ENCODE measurements at regions not wholly inside any gene's neighbourhood (a gene's known extent, or its start where the extent isn't known, plus 50 kb on each side); places are given as distances from the start of the nearest gene placed in this dataset.

DNA sequence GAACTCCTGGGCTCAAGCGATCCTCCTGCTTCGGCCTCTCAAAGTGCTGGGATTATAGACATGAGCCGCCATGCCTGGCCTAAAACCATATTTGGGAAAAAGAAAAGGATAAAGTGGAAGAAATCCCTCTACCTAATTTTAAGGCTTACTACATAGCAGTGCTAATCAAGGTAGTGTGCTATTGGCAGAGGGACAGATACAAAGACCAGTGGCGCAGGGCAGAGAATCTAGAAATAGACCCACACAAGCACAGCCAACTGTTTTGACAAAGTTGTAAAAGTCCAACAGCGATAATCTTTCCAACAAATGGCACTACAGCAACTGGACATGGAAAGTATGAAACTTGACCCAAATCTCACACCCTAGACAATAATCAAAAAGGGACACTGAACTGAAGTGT lies 138.4 kb downstream of the TFCP2L1 start:
- BruUV-seq (replicated peaks) = no TSS peak
- ATAC-seq = no peak

DNA sequence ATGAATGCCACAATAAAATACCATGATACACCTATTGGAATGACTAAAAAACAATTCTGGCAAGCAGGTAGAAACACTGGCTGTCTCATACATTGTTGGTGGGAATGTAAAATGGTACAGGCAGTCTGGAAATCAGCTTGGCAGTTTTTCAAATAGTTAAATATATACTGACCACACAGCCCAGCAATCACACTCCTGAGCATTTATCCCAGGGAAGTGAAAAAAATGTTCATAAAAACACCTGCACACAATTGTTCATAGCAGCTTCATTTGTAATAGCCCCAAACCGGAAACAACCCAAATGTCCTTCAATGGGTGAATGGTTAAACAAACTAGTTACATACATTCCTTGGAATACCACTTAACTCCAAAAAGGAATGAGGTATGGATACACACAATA lies 137.2 kb downstream of the TFCP2L1 start:
- H3K4me1 ChIP-seq (ENCODE audit: insufficient read depth, low read length) = peaks cover 19% of the 10 kb centered on the region
- intact Hi-C loops (cut with micrococcal nuclease) = no loop called here
- ChIA-PET CTCF (no interaction called here), POLR2A (ENCODE audit: unreplicated experiment) (no interaction called here)
- no peaks in the 10 kb centered on the region for H4K20me1 ChIP-seq (ENCODE audit: low read length)
- no peaks in the 10 kb centered on the region for H3K36me3 ChIP-seq (ENCODE audit: low read depth, low read length)
- no peaks in the 10 kb centered on the region for H3K9me3 ChIP-seq (ENCODE audit: low read length)
- H3K27ac ChIP-seq (ENCODE audit: low read length) = no peak overlapping the region
- no peaks in the 10 kb centered on the region for H3F3A ChIP-seq (ENCODE audit: low read length, unreplicated experiment)
- no peaks in the 10 kb centered on the region for H3K79me2 ChIP-seq (ENCODE audit: low read length)
- BruUV-seq (replicated peaks) = no TSS peak
- no peak overlapping the region for H3K9ac ChIP-seq (ENCODE audit: low read length)
- TF ChIP-seq EZH2 (IDR thresholded peaks at IDR 0.05; ENCODE audit: low read length, unreplicated experiment) = no peak
- no peak for TF ChIP-seq EZH2phosphoT487 (IDR thresholded peaks at IDR 0.05; ENCODE audit: borderline replicate concordance, low read length)
- TF ChIP-seq, protein P1, sequence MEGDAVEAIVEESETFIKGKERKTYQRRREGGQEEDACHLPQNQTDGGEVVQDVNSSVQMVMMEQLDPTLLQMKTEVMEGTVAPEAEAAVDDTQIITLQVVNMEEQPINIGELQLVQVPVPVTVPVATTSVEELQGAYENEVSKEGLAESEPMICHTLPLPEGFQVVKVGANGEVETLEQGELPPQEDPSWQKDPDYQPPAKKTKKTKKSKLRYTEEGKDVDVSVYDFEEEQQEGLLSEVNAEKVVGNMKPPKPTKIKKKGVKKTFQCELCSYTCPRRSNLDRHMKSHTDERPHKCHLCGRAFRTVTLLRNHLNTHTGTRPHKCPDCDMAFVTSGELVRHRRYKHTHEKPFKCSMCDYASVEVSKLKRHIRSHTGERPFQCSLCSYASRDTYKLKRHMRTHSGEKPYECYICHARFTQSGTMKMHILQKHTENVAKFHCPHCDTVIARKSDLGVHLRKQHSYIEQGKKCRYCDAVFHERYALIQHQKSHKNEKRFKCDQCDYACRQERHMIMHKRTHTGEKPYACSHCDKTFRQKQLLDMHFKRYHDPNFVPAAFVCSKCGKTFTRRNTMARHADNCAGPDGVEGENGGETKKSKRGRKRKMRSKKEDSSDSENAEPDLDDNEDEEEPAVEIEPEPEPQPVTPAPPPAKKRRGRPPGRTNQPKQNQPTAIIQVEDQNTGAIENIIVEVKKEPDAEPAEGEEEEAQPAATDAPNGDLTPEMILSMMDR (conservative IDR thresholded peaks at IDR 0.05; ENCODE audit: low read depth, low read length) = no peak
- peak; percentile 76 for DNase-seq
- no peak overlapping the region for H2AFZ ChIP-seq (ENCODE audit: low read length)
- no peak overlapping the region for H3K4me2 ChIP-seq (ENCODE audit: low read length)
- H3K4me3 ChIP-seq (ENCODE audit: low read length) = no peak overlapping the region
- H3K9me2 ChIP-seq (replicated peaks; ENCODE audit: low read length) = no peaks in the 10 kb centered on the region
- H3K27me3 ChIP-seq (ENCODE audit: low read length) = no peaks in the 10 kb centered on the region
- ATAC-seq = no peak

More for the DNA sequence above, 138.4 kb downstream of the TFCP2L1 start:
- Histone ChIP-seq H3K9ac (ENCODE audit: low read length) (no peak overlapping the region), H3K27me3 (ENCODE audit: low read length) (no peaks in the 10 kb centered on the region), H3K9me2 (replicated peaks; ENCODE audit: low read length) (no peaks in the 10 kb centered on the region), H4K20me1 (ENCODE audit: low read length) (no peaks in the 10 kb centered on the region), H3K36me3 (ENCODE audit: low read depth, low read length) (no peaks in the 10 kb centered on the region), H2AFZ (ENCODE audit: low read length) (no peak overlapping the region), H3F3A (ENCODE audit: low read length, unreplicated experiment) (no peaks in the 10 kb centered on the region), H3K79me2 (ENCODE audit: low read length) (no peaks in the 10 kb centered on the region), H3K4me2 (ENCODE audit: low read length) (no peak overlapping the region), H3K4me1 (ENCODE audit: insufficient read depth, low read length) (peaks cover 13% of the 10 kb centered on the region), H3K4me3 (ENCODE audit: low read length) (no peak overlapping the region), H3K27ac (ENCODE audit: low read length) (no peak overlapping the region), H3K9me3 (ENCODE audit: low read length) (no peaks in the 10 kb centered on the region)
- TF ChIP-seq, protein P1 (conservative IDR thresholded peaks at IDR 0.05; ENCODE audit: low read depth, low read length) = no peak
- TF ChIP-seq EZH2 (IDR thresholded peaks at IDR 0.05; ENCODE audit: low read length, unreplicated experiment) (no peak), EZH2phosphoT487 (IDR thresholded peaks at IDR 0.05; ENCODE audit: borderline replicate concordance, low read length) (no peak)
- CTCF ChIA-PET = no interaction called here
- DNase-seq = no peak
- intact Hi-C loops (cut with micrococcal nuclease) = no loop called here
- POLR2A ChIA-PET (ENCODE audit: unreplicated experiment) = no interaction called here

DNA sequence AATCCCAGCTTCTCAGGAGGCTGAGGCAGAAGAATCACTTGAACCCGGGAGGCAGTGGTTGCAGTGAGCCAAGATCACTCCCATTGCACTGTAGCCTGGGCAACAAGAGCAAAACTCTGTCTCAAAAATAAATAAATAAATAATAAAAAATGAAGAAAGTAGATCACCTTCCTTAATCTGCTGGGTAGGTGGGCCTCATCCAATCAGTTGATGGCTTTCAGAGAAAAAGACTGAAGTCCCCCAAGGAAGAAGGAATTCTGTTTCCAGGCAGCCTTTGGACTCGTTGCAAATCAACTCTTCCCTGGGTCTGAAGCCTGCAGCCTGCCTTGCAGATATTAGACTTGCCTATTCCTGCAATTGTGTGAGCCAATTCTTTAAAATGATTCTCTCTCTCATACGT lies 136.5 kb downstream of the TFCP2L1 start:
- POLR2A ChIA-PET (ENCODE audit: unreplicated experiment) = no interaction called here
- TF ChIP-seq EZH2phosphoT487 (IDR thresholded peaks at IDR 0.05; ENCODE audit: borderline replicate concordance, low read length) = no peak
- no peak for TF ChIP-seq EZH2 (IDR thresholded peaks at IDR 0.05; ENCODE audit: low read length, unreplicated experiment)
- TF ChIP-seq, protein P1 (conservative IDR thresholded peaks at IDR 0.05; ENCODE audit: low read depth, low read length) = no peak
- H3K4me1 ChIP-seq (ENCODE audit: insufficient read depth, low read length) = peaks cover 19% of the 10 kb centered on the region
- no peaks in the 10 kb centered on the region for H3K9me2 ChIP-seq (replicated peaks; ENCODE audit: low read length)
- intact Hi-C loops (cut with micrococcal nuclease) = no loop called here
- CTCF ChIA-PET = no interaction called here
- no peaks in the 10 kb centered on the region for H4K20me1 ChIP-seq (ENCODE audit: low read length)
- no peaks in the 10 kb centered on the region for H3K9me3 ChIP-seq (ENCODE audit: low read length)
- H3K79me2 ChIP-seq (ENCODE audit: low read length) = no peaks in the 10 kb centered on the region
- no peak overlapping the region for H3K4me3 ChIP-seq (ENCODE audit: low read length)
- no peak for ATAC-seq
- H3K27ac ChIP-seq (ENCODE audit: low read length) = no peak overlapping the region
- no TSS peak for BruUV-seq (replicated peaks)
- H2AFZ ChIP-seq (ENCODE audit: low read length) = no peak overlapping the region
- no peak overlapping the region for H3K9ac ChIP-seq (ENCODE audit: low read length)
- H3K27me3 ChIP-seq (ENCODE audit: low read length) = no peaks in the 10 kb centered on the region
- no peaks in the 10 kb centered on the region for H3K36me3 ChIP-seq (ENCODE audit: low read depth, low read length)
- no peaks in the 10 kb centered on the region for H3F3A ChIP-seq (ENCODE audit: low read length, unreplicated experiment)
- H3K4me2 ChIP-seq (ENCODE audit: low read length) = no peak overlapping the region
- no peak for DNase-seq

Data from PC-3 (cell line).